ENCODE measurements at regions not wholly inside any gene's neighbourhood (a gene's known extent, or its start where the extent isn't known, plus 50 kb on each side); places are given as distances from the start of the nearest gene placed in this dataset.
"Not testable (repeated sequence)": the region's sequence is repeated elsewhere in the genome, so short reads cannot be mapped to it uniquely, and the experiment has no call there.

DNA sequence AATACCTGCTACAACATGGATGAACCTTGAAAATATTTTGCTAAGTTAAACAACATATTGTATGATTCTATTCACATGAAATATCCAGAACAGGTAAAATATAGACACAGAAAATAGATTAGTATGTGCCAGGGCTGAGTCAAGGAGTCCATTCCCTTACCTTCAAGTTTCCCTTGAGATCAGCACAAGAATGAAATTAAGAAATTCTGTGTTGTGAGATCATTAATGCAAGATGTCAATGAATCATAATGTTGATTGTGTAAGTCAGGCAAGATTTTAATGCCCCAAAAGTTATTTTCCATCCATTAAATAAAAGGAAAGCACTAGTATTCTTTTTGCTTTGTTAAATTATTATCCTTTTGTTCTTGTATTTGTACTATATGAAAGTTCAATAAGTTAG, 139.4 kb downstream of the MRPL39 start (continued):
- TF ChIP-seq, protein P1, sequence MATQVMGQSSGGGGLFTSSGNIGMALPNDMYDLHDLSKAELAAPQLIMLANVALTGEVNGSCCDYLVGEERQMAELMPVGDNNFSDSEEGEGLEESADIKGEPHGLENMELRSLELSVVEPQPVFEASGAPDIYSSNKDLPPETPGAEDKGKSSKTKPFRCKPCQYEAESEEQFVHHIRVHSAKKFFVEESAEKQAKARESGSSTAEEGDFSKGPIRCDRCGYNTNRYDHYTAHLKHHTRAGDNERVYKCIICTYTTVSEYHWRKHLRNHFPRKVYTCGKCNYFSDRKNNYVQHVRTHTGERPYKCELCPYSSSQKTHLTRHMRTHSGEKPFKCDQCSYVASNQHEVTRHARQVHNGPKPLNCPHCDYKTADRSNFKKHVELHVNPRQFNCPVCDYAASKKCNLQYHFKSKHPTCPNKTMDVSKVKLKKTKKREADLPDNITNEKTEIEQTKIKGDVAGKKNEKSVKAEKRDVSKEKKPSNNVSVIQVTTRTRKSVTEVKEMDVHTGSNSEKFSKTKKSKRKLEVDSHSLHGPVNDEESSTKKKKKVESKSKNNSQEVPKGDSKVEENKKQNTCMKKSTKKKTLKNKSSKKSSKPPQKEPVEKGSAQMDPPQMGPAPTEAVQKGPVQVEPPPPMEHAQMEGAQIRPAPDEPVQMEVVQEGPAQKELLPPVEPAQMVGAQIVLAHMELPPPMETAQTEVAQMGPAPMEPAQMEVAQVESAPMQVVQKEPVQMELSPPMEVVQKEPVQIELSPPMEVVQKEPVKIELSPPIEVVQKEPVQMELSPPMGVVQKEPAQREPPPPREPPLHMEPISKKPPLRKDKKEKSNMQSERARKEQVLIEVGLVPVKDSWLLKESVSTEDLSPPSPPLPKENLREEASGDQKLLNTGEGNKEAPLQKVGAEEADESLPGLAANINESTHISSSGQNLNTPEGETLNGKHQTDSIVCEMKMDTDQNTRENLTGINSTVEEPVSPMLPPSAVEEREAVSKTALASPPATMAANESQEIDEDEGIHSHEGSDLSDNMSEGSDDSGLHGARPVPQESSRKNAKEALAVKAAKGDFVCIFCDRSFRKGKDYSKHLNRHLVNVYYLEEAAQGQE (IDR thresholded peaks at IDR 0.05) = no peak

DNA sequence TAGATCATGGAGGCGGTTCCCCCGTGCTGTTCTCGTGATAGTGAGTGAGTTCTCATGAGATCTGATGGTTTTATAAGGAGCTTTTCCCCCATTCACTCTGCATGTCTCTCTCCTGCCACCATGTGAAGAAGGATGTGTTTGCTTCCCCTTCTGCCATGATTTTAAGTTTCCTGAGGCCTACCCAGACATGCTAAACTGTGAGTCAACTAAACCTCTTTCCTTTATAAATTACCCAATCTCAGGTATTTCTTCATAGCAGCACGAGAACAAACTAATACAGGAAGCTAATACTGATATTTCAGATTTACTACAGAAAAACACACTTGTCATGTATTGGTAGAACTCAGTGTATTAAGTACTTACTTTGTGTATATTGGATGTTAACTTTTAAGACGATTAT, 140.2 kb downstream of the MRPL39 start:
- H3K9me3 ChIP-seq (ENCODE audit: control insufficient read depth in 4 of 4, low read length in 3 of 4); H3K4me3 ChIP-seq (ENCODE audit: low read depth in 1 of 3, low read length in 3 of 3); H3K27me3 ChIP-seq (ENCODE audit: control insufficient read depth in 4 of 4, insufficient read depth in 4 of 4, low read length in 3 of 4); H3K36me3 ChIP-seq (ENCODE audit: control insufficient read depth in 4 of 4, insufficient read depth in 3 of 4, low read depth in 1 of 4, low read length in 3 of 4); H3K27ac ChIP-seq (ENCODE audit: low read depth in 1 of 2, low read length in 2 of 2); H3K4me1 ChIP-seq (ENCODE audit: control insufficient read depth in 4 of 4, insufficient read depth in 4 of 4, low read length in 3 of 4); H3K9ac ChIP-seq (ENCODE audit: low read depth in 1 of 2, low read length in 2 of 2); DNase-seq (ENCODE audit: low spot score): not testable (repeated sequence)
- 75% methylated on average over 5 of the region's 5 CpGs for WGBS

DNA sequence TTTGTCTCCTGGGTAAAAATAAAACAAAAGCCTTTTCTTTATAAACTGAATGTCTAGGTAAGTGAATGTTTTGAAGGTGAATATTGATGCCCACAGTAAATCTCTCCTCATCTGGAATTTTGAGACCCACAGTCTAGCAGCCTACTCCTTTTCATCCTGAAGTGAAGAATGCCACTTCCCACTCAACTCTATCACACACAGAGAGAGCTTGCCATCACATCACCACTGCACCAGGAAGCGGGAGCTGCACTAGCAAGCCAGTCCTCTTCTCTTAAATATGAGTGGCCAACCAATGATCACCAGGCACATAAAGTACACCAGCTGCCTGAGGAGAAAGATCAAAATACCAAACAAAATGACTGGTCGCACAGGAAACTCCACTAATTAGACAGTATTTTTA, 140.8 kb downstream of the MRPL39 start:
- H3K27ac ChIP-seq (ENCODE audit: low read depth in 1 of 2, low read length in 2 of 2) = no peak overlapping the region
- no peak for DNase-seq (ENCODE audit: low spot score)
- WGBS = 90% methylated on average over 2 of the region's 2 CpGs
- H3K27me3 ChIP-seq (ENCODE audit: control insufficient read depth in 4 of 4, insufficient read depth in 4 of 4, low read length in 3 of 4) = no peaks in the 10 kb centered on the region
- no peaks in the 10 kb centered on the region for H3K36me3 ChIP-seq (ENCODE audit: control insufficient read depth in 4 of 4, insufficient read depth in 3 of 4, low read depth in 1 of 4, low read length in 3 of 4)
- H3K4me1 ChIP-seq (ENCODE audit: control insufficient read depth in 4 of 4, insufficient read depth in 4 of 4, low read length in 3 of 4) = no peaks in the 10 kb centered on the region
- no peak overlapping the region for H3K9ac ChIP-seq (ENCODE audit: low read depth in 1 of 2, low read length in 2 of 2)
- TF ChIP-seq FOXA1 (IDR thresholded peaks at IDR 0.05) (no peak), HNF4G (IDR thresholded peaks at IDR 0.05) (no peak), SP1 (IDR thresholded peaks at IDR 0.05) (no peak), TAF1 (conservative IDR thresholded peaks at IDR 0.05) (no peak), GABPA (IDR thresholded peaks at IDR 0.05 in 1 of 2, conservative IDR thresholded peaks at IDR 0.05 in 1 of 2) (no peak), FOXA2 (IDR thresholded peaks at IDR 0.05) (no peak), HNF4A (conservative IDR thresholded peaks at IDR 0.05) (no peak)
- TF ChIP-seq, protein P2, sequence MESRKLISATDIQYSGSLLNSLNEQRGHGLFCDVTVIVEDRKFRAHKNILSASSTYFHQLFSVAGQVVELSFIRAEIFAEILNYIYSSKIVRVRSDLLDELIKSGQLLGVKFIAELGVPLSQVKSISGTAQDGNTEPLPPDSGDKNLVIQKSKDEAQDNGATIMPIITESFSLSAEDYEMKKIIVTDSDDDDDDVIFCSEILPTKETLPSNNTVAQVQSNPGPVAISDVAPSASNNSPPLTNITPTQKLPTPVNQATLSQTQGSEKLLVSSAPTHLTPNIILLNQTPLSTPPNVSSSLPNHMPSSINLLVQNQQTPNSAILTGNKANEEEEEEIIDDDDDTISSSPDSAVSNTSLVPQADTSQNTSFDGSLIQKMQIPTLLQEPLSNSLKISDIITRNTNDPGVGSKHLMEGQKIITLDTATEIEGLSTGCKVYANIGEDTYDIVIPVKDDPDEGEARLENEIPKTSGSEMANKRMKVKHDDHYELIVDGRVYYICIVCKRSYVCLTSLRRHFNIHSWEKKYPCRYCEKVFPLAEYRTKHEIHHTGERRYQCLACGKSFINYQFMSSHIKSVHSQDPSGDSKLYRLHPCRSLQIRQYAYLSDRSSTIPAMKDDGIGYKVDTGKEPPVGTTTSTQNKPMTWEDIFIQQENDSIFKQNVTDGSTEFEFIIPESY (IDR thresholded peaks at IDR 0.05) = no peak
- H3K4me3 ChIP-seq (ENCODE audit: low read depth in 1 of 3, low read length in 3 of 3) = no peak overlapping the region
- H3K9me3 ChIP-seq (ENCODE audit: control insufficient read depth in 4 of 4, low read length in 3 of 4) = no peaks in the 10 kb centered on the region

DNA sequence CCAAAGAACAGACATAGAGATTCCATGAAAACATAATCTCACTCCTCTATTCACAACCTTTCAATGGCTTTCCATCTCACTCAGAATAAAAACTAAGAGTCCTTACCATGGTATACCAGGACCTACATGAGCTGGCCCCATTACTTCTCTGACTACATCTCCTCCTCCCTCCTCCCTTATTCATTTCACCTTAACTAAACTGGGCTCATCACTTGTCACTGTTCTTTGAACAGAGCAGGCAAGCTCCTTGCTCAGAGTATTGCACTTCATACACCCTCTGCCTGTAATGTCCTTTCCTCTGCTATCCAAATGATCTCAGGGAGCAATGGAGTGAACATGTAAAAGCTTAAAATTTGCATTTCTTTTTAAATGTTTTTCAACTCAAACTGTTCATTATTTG, 142.0 kb downstream of the MRPL39 start:
- no peaks in the 10 kb centered on the region for H3K9me3 ChIP-seq (ENCODE audit: control insufficient read depth in 4 of 4, low read length in 3 of 4)
- no peak overlapping the region for H3K27ac ChIP-seq (ENCODE audit: low read depth in 1 of 2, low read length in 2 of 2)
- H3K27me3 ChIP-seq (ENCODE audit: control insufficient read depth in 4 of 4, insufficient read depth in 4 of 4, low read length in 3 of 4) = no peaks in the 10 kb centered on the region
- no peak overlapping the region for H3K9ac ChIP-seq (ENCODE audit: low read depth in 1 of 2, low read length in 2 of 2)
- no peaks in the 10 kb centered on the region for H3K4me1 ChIP-seq (ENCODE audit: control insufficient read depth in 4 of 4, insufficient read depth in 4 of 4, low read length in 3 of 4)
- no peak overlapping the region for H3K4me3 ChIP-seq (ENCODE audit: low read depth in 1 of 3, low read length in 3 of 3)
- DNase-seq (ENCODE audit: low spot score) = no peak
- no peaks in the 10 kb centered on the region for H3K36me3 ChIP-seq (ENCODE audit: control insufficient read depth in 4 of 4, insufficient read depth in 3 of 4, low read depth in 1 of 4, low read length in 3 of 4)
- TF ChIP-seq FOXA2 (IDR thresholded peaks at IDR 0.05) (no peak), YY1 (IDR thresholded peaks at IDR 0.05) (no peak), JUND (IDR thresholded peaks at IDR 0.05) (no peak), GABPA (IDR thresholded peaks at IDR 0.05 in 1 of 2, conservative IDR thresholded peaks at IDR 0.05 in 1 of 2) (no peak), TAF1 (conservative IDR thresholded peaks at IDR 0.05) (no peak), NR2F2 (IDR thresholded peaks at IDR 0.05) (no peak), EGR1 (IDR thresholded peaks at IDR 0.05; ENCODE audit: low read depth in 2 of 2) (no peak), RXRA (IDR thresholded peaks at IDR 0.05) (no peak)
- TF ChIP-seq, protein P3, sequence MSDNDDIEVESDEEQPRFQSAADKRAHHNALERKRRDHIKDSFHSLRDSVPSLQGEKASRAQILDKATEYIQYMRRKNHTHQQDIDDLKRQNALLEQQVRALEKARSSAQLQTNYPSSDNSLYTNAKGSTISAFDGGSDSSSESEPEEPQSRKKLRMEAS (IDR thresholded peaks at IDR 0.05) = no peak
- TF ChIP-seq, protein P4, sequence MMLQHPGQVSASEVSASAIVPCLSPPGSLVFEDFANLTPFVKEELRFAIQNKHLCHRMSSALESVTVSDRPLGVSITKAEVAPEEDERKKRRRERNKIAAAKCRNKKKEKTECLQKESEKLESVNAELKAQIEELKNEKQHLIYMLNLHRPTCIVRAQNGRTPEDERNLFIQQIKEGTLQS (IDR thresholded peaks at IDR 0.05) = no peak
- TF ChIP-seq, protein P5, sequence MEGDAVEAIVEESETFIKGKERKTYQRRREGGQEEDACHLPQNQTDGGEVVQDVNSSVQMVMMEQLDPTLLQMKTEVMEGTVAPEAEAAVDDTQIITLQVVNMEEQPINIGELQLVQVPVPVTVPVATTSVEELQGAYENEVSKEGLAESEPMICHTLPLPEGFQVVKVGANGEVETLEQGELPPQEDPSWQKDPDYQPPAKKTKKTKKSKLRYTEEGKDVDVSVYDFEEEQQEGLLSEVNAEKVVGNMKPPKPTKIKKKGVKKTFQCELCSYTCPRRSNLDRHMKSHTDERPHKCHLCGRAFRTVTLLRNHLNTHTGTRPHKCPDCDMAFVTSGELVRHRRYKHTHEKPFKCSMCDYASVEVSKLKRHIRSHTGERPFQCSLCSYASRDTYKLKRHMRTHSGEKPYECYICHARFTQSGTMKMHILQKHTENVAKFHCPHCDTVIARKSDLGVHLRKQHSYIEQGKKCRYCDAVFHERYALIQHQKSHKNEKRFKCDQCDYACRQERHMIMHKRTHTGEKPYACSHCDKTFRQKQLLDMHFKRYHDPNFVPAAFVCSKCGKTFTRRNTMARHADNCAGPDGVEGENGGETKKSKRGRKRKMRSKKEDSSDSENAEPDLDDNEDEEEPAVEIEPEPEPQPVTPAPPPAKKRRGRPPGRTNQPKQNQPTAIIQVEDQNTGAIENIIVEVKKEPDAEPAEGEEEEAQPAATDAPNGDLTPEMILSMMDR (IDR thresholded peaks at IDR 0.05; ENCODE audit: low read depth, low read length, missing input control) = no peak
